ENCODE measurements at regions not wholly inside any gene's neighbourhood (a gene's known extent, or its start where the extent isn't known, plus 50 kb on each side); places are given as distances from the start of the nearest gene placed in this dataset.

DNA sequence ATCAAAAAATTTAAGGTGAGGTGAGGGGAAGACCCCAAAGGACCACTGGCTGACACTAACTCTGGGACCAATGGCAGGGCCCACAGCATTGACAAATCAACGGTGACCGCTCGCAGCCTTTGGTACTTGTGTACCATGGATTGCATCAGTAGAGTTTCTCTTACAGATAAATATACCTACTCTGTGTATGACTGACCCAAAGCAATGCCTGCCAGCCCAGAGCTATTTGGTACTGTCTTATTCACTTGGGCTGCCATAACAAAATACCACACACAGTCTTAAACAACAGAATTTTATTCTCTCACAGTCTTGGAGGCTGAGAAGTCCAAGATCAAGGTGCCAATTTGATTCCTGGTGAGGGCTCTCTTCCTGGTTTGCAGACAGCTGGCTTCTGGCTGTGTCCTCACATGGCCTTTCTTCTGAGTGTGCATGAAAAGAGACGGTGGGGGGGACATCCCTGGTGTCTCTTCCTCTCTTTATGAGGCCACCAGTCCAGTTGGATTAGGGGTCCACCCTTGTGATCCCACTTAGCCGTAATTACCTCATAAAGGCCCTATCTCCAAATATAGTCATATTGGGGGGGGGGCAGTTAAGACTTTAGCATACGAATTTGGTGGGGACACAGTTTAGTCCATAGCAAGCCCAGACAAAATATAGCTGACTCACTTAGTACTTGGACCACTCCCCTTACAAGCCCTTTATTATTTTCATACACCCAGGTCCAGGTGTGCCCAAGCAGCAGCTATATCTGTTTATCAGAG, 336.3 kb downstream of the CD83 start:
- H3K4me3 Mint-ChIP-seq: no peak overlapping the region
- no peaks in the 10 kb centered on the region for H3K9me3 Mint-ChIP-seq
- peaks cover 6% of the 10 kb centered on the region for H3K27me3 Mint-ChIP-seq (ENCODE audit: low read depth)
- no peak for DNase-seq (ENCODE audit: low spot score in 2 of 2, unreplicated experiment in 2 of 2)
- TF ChIP-seq, protein P1, sequence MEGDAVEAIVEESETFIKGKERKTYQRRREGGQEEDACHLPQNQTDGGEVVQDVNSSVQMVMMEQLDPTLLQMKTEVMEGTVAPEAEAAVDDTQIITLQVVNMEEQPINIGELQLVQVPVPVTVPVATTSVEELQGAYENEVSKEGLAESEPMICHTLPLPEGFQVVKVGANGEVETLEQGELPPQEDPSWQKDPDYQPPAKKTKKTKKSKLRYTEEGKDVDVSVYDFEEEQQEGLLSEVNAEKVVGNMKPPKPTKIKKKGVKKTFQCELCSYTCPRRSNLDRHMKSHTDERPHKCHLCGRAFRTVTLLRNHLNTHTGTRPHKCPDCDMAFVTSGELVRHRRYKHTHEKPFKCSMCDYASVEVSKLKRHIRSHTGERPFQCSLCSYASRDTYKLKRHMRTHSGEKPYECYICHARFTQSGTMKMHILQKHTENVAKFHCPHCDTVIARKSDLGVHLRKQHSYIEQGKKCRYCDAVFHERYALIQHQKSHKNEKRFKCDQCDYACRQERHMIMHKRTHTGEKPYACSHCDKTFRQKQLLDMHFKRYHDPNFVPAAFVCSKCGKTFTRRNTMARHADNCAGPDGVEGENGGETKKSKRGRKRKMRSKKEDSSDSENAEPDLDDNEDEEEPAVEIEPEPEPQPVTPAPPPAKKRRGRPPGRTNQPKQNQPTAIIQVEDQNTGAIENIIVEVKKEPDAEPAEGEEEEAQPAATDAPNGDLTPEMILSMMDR (IDR thresholded peaks at IDR 0.05; ENCODE audit: unreplicated experiment): no peak
- no peaks in the 10 kb centered on the region for H3K36me3 Mint-ChIP-seq
- peaks cover 25% of the 10 kb centered on the region for H3K4me1 Mint-ChIP-seq
- H3K27ac Mint-ChIP-seq: no peak overlapping the region

GRCh38 chr6:14454473-14454775, 336.9 kb downstream of the CD83 start:
- Mint-ChIP-seq H3K36me3 (no peaks in the 10 kb centered on the region), H3K9me3 (no peaks in the 10 kb centered on the region), H3K4me1 (peaks cover 22% of the 10 kb centered on the region), H3K27ac (no peak overlapping the region), H3K27me3 (ENCODE audit: low read depth) (peaks cover 6% of the 10 kb centered on the region), H3K4me3 (no peak overlapping the region)
- TF ChIP-seq, protein P1 (IDR thresholded peaks at IDR 0.05; ENCODE audit: unreplicated experiment): no peak
- DNase-seq (ENCODE audit: low spot score in 2 of 2, unreplicated experiment in 2 of 2): no peak

GRCh38 chr6:14455427-14455826, 337.9 kb downstream of the CD83 start:
- Mint-ChIP-seq H3K9me3 (no peaks in the 10 kb centered on the region), H3K27ac (no peak overlapping the region), H3K4me1 (peaks cover 12% of the 10 kb centered on the region), H3K27me3 (ENCODE audit: low read depth) (peaks cover 2% of the 10 kb centered on the region), H3K36me3 (no peaks in the 10 kb centered on the region), H3K4me3 (no peak overlapping the region)
- TF ChIP-seq, protein P1 (IDR thresholded peaks at IDR 0.05; ENCODE audit: unreplicated experiment): no peak
- no peak for DNase-seq (ENCODE audit: low spot score in 2 of 2, unreplicated experiment in 2 of 2)

- Mint-ChIP-seq H3K4me3 (no peak overlapping the region), H3K4me1 (peaks cover 7% of the 10 kb centered on the region), H3K27ac (no peak overlapping the region), H3K9me3 (no peaks in the 10 kb centered on the region), H3K36me3 (no peaks in the 10 kb centered on the region), H3K27me3 (ENCODE audit: low read depth) (peaks cover 2% of the 10 kb centered on the region)
- TF ChIP-seq, protein P1 (IDR thresholded peaks at IDR 0.05; ENCODE audit: unreplicated experiment): no peak
- no peak for DNase-seq (ENCODE audit: low spot score in 2 of 2, unreplicated experiment in 2 of 2)
Observed at GRCh38 chr6:14455876-14456648, 338.5 kb downstream of the CD83 start.

- H3K27me3 Mint-ChIP-seq (ENCODE audit: low read depth): peaks cover 2% of the 10 kb centered on the region
- peaks cover 4% of the 10 kb centered on the region for H3K4me1 Mint-ChIP-seq
- H3K27ac Mint-ChIP-seq: no peak overlapping the region
- no peaks in the 10 kb centered on the region for H3K36me3 Mint-ChIP-seq
- H3K9me3 Mint-ChIP-seq: no peaks in the 10 kb centered on the region
- DNase-seq (ENCODE audit: low spot score in 2 of 2, unreplicated experiment in 2 of 2): no peak
- H3K4me3 Mint-ChIP-seq: no peak overlapping the region
- TF ChIP-seq, protein P1 (IDR thresholded peaks at IDR 0.05; ENCODE audit: unreplicated experiment): no peak
Observed at GRCh38 chr6:14456941-14457340, 339.4 kb downstream of the CD83 start.
